ENCODE measurements at regions not wholly inside any gene's neighbourhood (a gene's known extent, or its start where the extent isn't known, plus 50 kb on each side); places are given as distances from the start of the nearest gene placed in this dataset.

- no peak for TF ChIP-seq CTCF (IDR thresholded peaks at IDR 0.05; ENCODE audit: poor library complexity)
- TF ChIP-seq EZH2 (IDR thresholded peaks at IDR 0.05; ENCODE audit: borderline replicate concordance): no peak
- no peak for TF ChIP-seq EZH2phosphoT487 (IDR thresholded peaks at IDR 0.05; ENCODE audit: low read depth, severe bottlenecking, unreplicated experiment)
Observed at GRCh38 chr13:40315416-40316064, 350.9 kb downstream of the FOXO1 start.
